Stomach smooth muscle (tissue), 2 donors: ENCODE measurements at regions not wholly inside any gene's neighbourhood (a gene's known extent, or its start where the extent isn't known, plus 50 kb on each side); places are given as distances from the start of the nearest gene placed in this dataset.

ENCODE experiments used
- H3K27ac ChIP-seq: one replicate; pipeline ENCODE4 v1.7.0; 2013; ENCODE audit warnings: mild to moderate bottlenecking, low read length, inconsistent platforms
- H3K27me3 ChIP-seq, 2 donors: one replicate each; pipeline ENCODE4 v1.7.0; 2013; ENCODE audit warnings: low read length in 2 of 2; ENCODE audit not compliant: insufficient read depth in 2 of 2, control insufficient read depth in 1 of 2
- H3K36me3 ChIP-seq, 2 donors: one replicate each; pipeline ENCODE4 v1.7.0; 2013; ENCODE audit warnings: low read length in 2 of 2; ENCODE audit not compliant: control insufficient read depth in 2 of 2, insufficient read depth in 2 of 2
- H3K4me1 ChIP-seq: one replicate; pipeline ENCODE4 v1.7.0; 2013; ENCODE audit warnings: low read length; ENCODE audit not compliant: control insufficient read depth, insufficient read depth
- H3K4me3 ChIP-seq, 2 donors: one replicate each; pipeline ENCODE4 v1.7.0; 2013; ENCODE audit warnings: low read length in 2 of 2
- H3K9ac ChIP-seq, 2 donors: one replicate each; pipeline ENCODE4 v1.7.0; 2013; ENCODE audit warnings: low read length in 2 of 2, mild to moderate bottlenecking in 1 of 2
- H3K9me3 ChIP-seq, 2 donors: one replicate each; pipeline ENCODE4 v1.7.0; 2013; ENCODE audit warnings: low read length in 2 of 2; ENCODE audit not compliant: control insufficient read depth in 2 of 2
- donor health status: healthy.
- donor health status: Pancreatic carcinoma.

DNA sequence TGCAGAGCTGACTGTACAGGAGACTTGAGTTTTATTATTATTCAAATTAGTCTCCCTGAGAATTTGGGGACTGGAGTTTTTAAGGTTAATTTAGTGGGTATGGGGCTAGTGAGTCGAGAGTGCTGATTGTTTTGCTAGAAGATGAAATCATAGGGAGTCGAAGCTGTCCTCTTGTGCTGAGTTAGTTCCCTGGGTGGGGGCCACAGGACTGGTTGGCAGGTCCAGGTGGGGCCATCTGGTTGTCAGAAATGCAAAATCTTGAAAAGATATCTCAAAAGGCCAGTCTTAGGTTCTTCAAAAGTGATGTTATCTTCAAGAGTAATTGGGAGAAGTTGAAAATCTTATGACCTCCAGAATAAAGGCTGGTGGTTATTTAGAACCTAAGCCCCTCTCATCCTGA is 267.3 kb downstream of the MYCN start:
- no peak overlapping the region for H3K9ac ChIP-seq

DNA sequence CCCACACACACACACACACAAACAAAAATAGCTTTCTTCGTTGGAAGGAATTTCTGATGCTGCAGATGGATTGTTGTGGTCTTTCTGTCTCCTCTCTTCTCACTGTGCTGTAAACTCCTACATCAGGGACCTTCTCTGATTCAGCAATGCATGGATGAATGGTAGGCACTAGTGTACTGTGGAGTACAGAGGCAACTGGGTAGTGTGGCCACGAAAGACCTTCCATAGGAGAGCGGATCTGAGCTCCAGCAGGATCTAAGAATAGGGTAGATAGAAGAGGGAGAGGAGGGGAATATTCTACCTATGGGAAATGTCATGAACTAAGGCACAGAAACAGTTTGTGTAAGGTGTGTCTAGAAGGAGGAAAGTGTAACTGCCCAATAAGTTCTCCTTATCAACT is 266.8 kb downstream of the MYCN start:
- no peaks in the 10 kb centered on the region for H3K36me3 ChIP-seq
- no peak overlapping the region for H3K9ac ChIP-seq
- H3K4me3 ChIP-seq: no peak overlapping the region

More for the DNA sequence above, 267.3 kb downstream of the MYCN start:
- no peaks in the 10 kb centered on the region for H3K36me3 ChIP-seq
- H3K4me1 ChIP-seq: no peaks in the 10 kb centered on the region
- no peaks in the 10 kb centered on the region for H3K9me3 ChIP-seq
- no peaks in the 10 kb centered on the region for H3K27me3 ChIP-seq
- H3K4me3 ChIP-seq: no peak overlapping the region
- H3K27ac ChIP-seq: no peak overlapping the region

DNA sequence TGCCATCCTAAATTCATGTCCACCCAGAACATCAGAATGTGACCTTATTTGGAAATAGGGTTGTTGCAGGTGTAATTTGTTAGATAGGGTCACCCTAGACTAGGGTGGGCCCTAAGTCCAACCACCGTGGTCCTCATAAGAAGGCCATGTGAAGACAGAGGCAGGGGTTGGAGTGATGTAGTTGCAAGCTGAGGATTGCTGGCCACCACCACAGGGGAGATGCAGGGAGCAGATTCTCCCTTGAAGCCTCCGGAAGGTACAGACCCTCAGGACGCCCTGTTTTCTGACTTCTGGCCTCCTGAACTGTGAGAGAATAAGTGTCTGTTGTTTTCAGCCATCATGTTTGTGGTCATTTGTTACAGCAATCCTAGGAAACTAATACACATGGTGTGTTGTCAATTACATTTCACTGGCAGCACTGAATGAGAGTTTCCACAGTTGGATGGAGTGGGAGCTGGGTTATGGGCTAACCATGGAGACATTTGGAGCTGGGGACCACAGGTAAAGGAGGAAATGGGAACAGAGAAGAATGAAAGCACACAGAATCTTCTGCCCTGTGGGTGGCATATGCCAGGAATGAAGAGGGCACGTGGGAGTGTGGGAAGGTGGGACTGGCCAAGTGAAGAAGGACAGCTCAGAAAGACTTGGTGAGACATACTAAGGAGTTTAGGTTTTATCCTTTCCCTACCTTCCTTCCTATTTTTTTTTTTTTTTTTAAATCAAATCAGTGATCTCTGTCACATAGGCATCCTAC is 266.0 kb downstream of the MYCN start:
- H3K36me3 ChIP-seq: no peaks in the 10 kb centered on the region
- H3K27ac ChIP-seq: no peak overlapping the region
- no peaks in the 10 kb centered on the region for H3K9me3 ChIP-seq
- no peaks in the 10 kb centered on the region for H3K27me3 ChIP-seq
- no peaks in the 10 kb centered on the region for H3K4me1 ChIP-seq
- no peak overlapping the region for H3K4me3 ChIP-seq
- H3K9ac ChIP-seq: no peak overlapping the region

More for the DNA sequence above, 266.8 kb downstream of the MYCN start:
- H3K27ac ChIP-seq: no peak overlapping the region
- no peaks in the 10 kb centered on the region for H3K9me3 ChIP-seq
- no peaks in the 10 kb centered on the region for H3K4me1 ChIP-seq
- H3K27me3 ChIP-seq: no peaks in the 10 kb centered on the region

DNA sequence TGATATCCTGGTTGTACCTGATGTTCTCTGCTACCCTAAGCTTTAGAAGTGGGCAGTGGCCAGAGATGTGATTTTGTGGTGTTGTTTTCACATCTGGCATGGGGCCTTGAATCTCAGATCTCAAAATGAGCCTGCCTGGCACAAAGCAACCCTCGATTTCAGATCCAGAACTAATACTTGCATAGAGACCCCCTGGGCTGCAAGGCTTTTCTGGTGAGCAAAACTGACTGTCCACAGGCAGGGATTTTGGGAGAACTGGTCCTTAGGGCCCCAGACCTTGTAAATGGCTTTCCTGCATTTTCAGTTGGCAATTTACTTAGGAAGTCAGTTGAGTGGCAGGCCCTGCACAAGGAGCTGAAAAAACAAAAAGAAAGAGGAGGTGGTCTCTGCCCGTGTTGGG is 265.3 kb downstream of the MYCN start:
- H3K36me3 ChIP-seq: no peaks in the 10 kb centered on the region
- no peaks in the 10 kb centered on the region for H3K4me1 ChIP-seq
- no peak overlapping the region for H3K9ac ChIP-seq
- no peak overlapping the region for H3K4me3 ChIP-seq
- H3K27ac ChIP-seq: no peak overlapping the region
- no peaks in the 10 kb centered on the region for H3K9me3 ChIP-seq
- H3K27me3 ChIP-seq: no peaks in the 10 kb centered on the region

DNA sequence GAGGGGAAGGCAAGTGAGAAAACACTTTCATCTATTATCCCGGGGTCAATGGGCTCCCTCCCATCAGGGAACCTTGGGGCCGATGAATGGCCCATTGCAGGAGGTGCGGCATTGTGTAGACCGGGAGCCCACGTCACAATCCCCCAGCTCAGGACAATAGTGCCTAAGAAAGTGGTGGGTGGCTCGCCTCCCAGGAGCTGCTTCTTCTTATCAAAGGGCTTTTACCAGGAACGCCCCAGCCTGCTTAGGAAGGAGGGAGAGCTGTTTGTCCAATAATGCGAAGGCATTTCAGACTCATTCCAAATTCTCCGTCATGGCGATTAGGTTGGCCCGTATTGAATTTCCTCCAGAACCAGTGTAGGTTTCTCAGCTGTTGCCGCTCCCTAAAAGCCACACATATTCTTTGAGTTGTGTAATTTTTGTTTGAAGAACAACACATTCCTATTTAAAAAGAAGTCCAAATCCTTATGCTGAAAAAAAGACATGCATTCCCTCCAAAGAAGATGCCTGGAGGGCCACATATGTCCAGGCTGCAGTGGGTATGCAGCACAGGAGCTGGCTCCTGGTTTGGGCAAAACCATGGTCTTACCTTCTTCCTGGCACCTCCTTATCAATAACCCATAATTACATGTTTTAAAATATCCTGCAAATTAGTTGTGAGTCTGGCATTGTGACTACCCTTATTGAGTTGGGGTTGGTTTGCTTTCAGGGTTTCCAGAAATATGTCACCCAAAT is 264.7 kb downstream of the MYCN start:
- H3K36me3 ChIP-seq: no peaks in the 10 kb centered on the region
- no peak overlapping the region for H3K4me3 ChIP-seq
- H3K4me1 ChIP-seq: no peaks in the 10 kb centered on the region
- no peak overlapping the region for H3K27ac ChIP-seq
- no peaks in the 10 kb centered on the region for H3K27me3 ChIP-seq
- no peak overlapping the region for H3K9ac ChIP-seq
- no peaks in the 10 kb centered on the region for H3K9me3 ChIP-seq

DNA sequence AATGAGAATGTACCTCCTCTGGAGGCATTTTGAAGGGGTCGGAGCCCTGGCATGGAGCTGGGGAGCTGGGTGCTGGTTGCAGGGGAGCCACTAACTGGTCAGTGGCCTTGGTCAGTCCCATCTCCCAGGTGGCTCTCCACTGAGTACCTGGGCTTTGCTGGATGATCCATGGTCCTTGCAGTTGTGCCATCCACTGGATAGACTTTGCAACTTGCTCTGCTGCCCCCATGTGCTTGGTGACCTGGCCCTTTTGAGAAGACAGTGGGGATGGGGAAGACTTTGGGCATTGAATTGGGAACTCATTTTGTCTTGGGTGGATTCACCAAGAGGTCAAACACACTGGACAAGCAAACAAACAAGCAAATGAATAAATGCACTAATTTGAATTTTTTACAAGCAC is 263.9 kb downstream of the MYCN start:
- no peaks in the 10 kb centered on the region for H3K9me3 ChIP-seq
- H3K27me3 ChIP-seq: no peaks in the 10 kb centered on the region
- H3K9ac ChIP-seq: no peak overlapping the region
- H3K4me3 ChIP-seq: no peak overlapping the region
- no peaks in the 10 kb centered on the region for H3K36me3 ChIP-seq
- no peaks in the 10 kb centered on the region for H3K4me1 ChIP-seq
- H3K27ac ChIP-seq: no peak overlapping the region

DNA sequence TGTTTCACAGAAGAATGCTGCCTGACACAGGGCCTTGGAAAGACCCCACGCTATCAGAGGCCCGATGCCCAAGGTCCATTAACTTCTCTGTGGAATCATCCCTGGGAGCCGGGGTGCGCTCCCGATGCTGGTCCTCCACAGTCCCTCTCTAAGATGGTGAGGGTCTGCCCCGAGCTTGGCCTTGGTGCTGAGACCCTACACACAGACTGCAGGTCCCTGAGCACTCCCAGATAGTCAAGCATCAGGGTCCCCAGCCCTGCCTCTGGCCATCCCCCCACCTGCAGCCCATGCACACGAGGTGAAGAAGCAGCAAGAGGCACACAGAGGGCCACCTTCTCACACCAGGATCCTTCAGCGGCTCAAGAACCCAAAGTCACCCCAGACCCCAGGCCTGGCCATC is 263.3 kb downstream of the MYCN start:
- Histone ChIP-seq H3K9ac (no peak overlapping the region), H3K4me1 (no peaks in the 10 kb centered on the region), H3K4me3 (no peak overlapping the region), H3K36me3 (no peaks in the 10 kb centered on the region), H3K9me3 (no peaks in the 10 kb centered on the region), H3K27ac (no peak overlapping the region), H3K27me3 (no peaks in the 10 kb centered on the region)

DNA sequence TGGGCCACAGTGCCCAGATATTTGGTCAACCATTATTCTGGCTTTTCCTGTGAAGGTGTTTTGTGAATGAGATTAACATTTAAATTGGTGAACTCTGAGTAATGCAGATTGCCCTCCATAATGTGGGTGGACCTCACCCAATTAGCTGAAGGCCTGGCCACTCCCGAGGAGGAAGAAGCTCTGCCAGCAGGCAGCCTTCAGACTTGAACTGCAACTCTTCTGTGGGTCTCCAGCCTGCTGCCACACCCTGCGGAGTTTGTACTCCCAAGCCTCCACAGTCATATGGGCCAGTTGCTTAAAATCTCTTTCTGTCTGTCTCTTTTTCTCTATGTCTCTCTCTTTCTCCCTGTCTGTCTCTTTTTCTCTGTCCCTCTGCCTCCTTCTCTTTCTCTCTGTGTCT is 262.7 kb downstream of the MYCN start:
- Histone ChIP-seq H3K4me3 (no peak overlapping the region), H3K9me3 (no peaks in the 10 kb centered on the region), H3K36me3 (no peaks in the 10 kb centered on the region), H3K27ac (no peak overlapping the region), H3K4me1 (no peaks in the 10 kb centered on the region), H3K9ac (no peak overlapping the region), H3K27me3 (no peaks in the 10 kb centered on the region)

DNA sequence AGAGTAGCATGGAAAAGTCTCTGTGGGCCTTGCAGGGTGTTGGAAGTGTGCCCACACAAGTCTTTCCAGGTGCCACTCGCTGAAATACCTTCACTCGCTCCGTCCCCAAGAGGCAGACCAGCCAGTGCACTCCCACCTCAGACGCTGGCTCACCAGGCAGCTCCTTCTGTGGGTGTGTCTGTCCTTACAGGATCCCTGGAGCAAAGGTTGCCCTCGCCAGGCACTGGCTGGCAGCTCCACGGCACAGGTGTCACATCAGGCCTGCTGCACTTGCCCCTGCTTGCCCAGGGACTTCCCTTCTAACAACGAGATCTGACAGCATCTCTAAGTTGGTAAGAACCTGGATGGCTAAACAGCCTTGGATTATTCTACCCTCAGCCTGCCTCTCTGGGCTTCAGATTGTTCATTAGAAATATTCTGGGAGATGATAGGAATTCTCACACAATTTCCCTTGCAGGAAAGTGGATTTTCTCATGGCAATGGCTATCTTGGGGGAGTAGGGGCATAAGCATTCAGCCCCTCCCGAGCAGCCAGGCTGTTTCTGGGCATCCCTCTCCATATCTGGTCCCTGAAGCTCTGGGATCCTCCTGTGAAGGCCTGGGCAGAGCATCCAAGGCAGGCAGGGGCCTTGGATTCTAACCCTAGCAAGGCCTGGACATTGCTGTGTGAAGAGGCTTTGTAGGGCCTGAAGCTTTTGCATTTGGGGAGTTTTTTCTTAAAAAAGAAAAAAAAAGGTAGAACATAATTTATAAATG is 262.1 kb downstream of the MYCN start:
- H3K36me3 ChIP-seq: no peaks in the 10 kb centered on the region
- H3K27ac ChIP-seq: no peak overlapping the region
- H3K9me3 ChIP-seq: no peaks in the 10 kb centered on the region
- no peak overlapping the region for H3K4me3 ChIP-seq
- no peak overlapping the region for H3K9ac ChIP-seq
- no peaks in the 10 kb centered on the region for H3K4me1 ChIP-seq
- H3K27me3 ChIP-seq: no peaks in the 10 kb centered on the region

DNA sequence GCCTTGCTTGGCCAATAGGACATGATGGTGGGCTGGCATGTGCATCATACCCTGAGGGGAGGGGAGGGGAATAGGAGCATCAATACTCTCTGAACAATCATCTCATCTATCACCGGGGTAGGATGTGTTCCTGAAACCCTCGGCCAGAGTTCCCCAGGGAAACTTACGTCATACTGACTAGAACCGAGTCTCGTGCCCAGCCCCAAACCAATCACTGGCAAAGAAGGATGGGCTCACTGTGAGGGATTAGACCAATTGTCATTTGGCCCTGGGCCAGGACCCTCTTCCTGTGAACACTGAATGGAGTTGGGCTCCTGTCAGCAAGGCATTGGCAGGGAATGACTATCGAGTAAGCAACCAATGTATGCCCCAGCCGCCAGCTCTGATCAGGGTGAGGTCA is 261.5 kb downstream of the MYCN start:
- Histone ChIP-seq H3K9ac (no peak overlapping the region), H3K4me1 (no peaks in the 10 kb centered on the region), H3K27me3 (no peaks in the 10 kb centered on the region), H3K27ac (no peak overlapping the region), H3K9me3 (no peaks in the 10 kb centered on the region), H3K36me3 (no peaks in the 10 kb centered on the region), H3K4me3 (no peak overlapping the region)
